ENCODE measurements at regions not wholly inside any gene's neighbourhood (a gene's known extent, or its start where the extent isn't known, plus 50 kb on each side); places are given as distances from the start of the nearest gene placed in this dataset.

- TF ChIP-seq CTCF (IDR thresholded peaks at IDR 0.05) (no peak), POLR2A (IDR thresholded peaks at IDR 0.05) (no peak)
Observed at GRCh38 chr6:144969154-144969553, 684.0 kb downstream of the UTRN start.
